Forelimb muscle (tissue), 1 donor: ENCODE measurements at regions not wholly inside any gene's neighbourhood (a gene's known extent, or its start where the extent isn't known, plus 50 kb on each side); places are given as distances from the start of the nearest gene placed in this dataset.

Experiments used
- DNase-seq: peaks from one replicate; pipeline ENCODE4 v3.0.0-alpha.2; 2013; ENCODE audit warnings: low read depth

GRCh38 chr16:18059089-18059488 lies 277.4 kb downstream of the NPIPA8 start:
- DNase-seq: no peak

- no peak for DNase-seq
Observed at GRCh38 chr16:18055411-18055916, 281.1 kb downstream of the NPIPA8 start.

DNA sequence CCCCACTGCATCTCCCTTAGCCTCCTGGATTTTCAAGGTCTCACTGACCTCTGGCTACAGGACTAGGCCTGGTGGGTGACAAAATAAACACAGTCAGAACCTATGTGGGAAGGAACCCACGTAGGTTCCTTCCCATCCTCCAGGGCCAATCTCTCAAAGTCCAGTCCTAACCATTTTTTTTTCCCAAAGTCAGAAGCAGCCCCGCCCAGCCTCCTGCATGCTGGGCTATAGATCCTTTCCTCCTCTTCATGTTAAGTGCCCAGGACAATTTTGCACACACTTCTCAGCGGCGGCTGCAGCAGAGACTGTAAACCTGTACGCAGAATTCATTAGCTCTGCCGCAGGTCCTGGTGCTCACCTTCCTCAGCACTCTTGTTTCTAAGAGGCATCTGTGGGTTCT lies 285.8 kb downstream of the NPIPA8 start:
- DNase-seq: no peak

- no peak for DNase-seq
Observed at GRCh38 chr16:18050234-18050633, 286.3 kb downstream of the NPIPA8 start.

- DNase-seq: no peak
Observed at GRCh38 chr16:18049547-18050133, 286.9 kb downstream of the NPIPA8 start.

DNA sequence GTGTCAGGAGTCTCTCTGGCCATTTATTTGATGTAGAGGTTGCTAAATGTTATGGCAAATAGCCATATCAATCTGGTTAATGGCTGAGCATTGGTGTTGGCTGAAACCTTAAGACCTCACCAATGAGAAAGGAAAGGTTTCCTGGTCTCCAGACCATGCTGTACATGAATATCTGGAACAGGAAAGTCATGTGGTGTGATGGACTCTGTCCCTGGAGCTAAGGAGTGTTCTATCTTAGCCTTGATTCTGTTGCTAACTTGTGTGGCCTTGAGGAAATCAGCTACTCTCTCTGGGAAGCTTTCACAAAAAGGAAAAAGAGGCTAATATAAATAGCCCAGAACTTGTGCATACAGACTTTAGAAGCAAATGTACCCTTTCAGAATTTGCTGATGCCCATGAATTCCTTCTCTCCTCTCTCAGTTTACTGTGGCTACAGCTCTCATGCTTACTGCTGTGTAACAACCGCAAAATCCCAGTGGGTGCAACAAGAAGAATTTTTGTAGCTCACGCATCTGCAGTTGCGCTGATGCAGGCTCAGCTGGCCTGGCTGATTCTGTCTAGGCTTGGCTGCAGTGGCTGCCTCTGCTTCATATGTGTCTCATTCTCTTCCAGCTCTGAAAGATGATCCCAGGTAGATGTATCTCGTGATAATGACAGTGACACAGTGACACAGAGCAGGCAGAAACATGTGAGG lies 287.5 kb downstream of the NPIPA8 start:
- no peak for DNase-seq

GRCh38 chr16:18047761-18048160 lies 288.8 kb downstream of the NPIPA8 start:
- DNase-seq: no peak

DNA sequence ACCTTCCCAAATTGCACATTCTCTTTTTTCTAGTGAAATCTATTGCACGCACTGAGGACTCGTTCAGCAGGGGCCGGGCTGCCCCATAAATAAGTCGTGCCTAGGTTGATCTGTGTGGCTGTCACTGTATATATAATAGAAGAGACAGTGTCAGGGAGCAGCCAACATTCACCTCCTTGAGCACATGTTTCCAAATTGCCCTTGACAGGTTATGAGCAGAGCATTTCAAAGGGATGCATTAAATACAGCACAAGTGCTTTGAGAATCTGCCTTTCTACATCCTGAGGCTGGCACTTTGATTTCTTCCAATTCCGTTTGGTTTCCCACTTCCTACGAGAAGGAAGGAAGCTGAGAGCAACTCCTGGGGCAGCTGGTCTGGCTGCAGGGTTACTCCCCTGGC lies 291.2 kb downstream of the NPIPA8 start:
- DNase-seq: no peak

- no peak for DNase-seq
Observed at GRCh38 chr16:18041864-18042834, 294.4 kb downstream of the NPIPA8 start.

GRCh38 chr16:18039931-18040330 lies 296.6 kb downstream of the NPIPA8 start:
- no peak for DNase-seq

- DNase-seq: no peak
Observed at GRCh38 chr16:18037051-18037450, 299.5 kb downstream of the NPIPA8 start.

- DNase-seq: no peak
Observed at GRCh38 chr16:18024611-18025010, 311.9 kb downstream of the NPIPA8 start.

GRCh38 chr16:18018376-18018775 lies 318.2 kb downstream of the NPIPA8 start:
- no peak for DNase-seq

- no peak for DNase-seq
Observed at GRCh38 chr16:18013863-18014262, 322.7 kb downstream of the NPIPA8 start.

GRCh38 chr16:18008356-18008755 lies 328.2 kb downstream of the NPIPA8 start:
- DNase-seq: no peak

GRCh38 chr16:18003033-18003432 lies 333.5 kb downstream of the NPIPA8 start:
- no peak for DNase-seq

- DNase-seq: no peak
Observed at GRCh38 chr16:17998996-17999395, 337.5 kb downstream of the NPIPA8 start.

DNA sequence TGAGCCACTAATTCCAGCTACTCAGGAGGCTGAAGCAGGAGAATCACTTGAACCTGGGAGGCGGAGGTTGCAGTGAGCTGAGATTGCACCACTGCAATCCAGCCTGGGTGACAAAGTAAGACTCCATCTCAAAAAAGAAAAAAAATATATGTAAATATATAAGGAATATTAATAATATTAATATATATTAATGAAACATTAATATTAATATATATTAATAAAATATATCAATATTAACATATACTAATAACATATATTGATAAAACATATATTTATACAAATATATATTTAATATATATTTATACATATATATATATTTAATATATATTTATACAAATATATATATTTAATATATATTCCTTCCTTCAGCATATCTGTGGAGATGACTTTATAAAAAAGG lies 338.0 kb downstream of the NPIPA8 start:
- no peak for DNase-seq

DNA sequence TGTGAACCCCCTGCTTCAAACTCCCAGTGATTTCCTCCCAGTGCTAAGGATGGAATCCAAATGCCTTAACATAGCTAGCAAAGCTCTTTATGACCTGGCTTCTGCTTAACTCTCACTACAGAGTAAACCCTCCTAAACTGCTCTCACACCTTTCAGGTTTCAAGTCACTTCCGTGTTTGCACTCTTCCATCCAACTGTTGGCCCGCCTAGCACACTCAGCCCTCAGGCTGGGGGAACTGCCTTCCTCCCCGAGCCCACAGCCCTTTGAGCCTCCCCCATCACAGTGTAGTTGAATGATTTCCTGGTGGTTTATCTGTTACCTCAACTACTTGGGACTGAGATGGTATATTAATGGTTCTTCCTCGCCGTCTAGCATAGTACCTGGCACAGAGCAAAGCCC lies 342.5 kb downstream of the NPIPA8 start:
- DNase-seq: no peak

- DNase-seq: no peak
Observed at GRCh38 chr16:17992416-17992815, 344.1 kb downstream of the NPIPA8 start.

DNA sequence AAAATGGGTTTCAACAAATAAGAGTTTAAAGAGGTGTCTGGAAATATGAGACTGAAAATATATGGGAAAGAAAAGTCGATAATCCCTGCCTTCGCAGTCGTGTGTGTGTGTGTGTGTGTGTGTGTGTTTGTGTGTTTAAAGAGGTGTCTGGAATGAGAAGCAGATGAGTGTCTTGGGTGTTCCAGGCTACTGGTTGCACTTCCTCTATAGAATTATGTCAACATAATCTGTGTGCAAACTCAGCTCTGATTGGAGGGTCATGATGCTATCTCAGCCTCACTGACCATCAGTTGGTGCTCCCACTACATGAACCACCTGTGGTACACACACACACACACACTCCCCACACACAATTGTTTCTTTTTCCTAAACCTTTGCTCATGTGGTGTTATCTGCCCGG lies 347.3 kb downstream of the NPIPA8 start:
- DNase-seq: no peak

DNA sequence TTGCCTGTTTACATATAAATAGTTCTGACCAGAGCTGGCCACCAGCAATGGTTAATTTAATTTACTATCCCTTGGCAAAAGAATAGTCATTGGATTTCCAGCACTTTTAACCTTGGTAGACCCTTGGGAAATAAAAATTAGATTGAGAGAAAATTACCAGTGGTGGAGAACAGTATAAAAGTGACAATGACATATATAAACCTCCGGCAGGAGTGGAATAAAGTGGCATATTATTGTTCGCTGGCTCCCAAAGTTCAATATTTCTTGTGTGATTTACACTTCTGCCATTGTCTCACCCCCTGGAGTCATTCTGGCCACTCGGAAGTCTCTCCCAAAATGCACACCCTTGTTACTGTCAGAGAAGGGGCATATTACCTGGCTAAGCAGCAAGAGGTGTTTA lies 347.7 kb downstream of the NPIPA8 start:
- no peak for DNase-seq
